Bone marrow (tissue), 2 donors: ENCODE measurements at regions not wholly inside any gene's neighbourhood (a gene's known extent, or its start where the extent isn't known, plus 50 kb on each side); places are given as distances from the start of the nearest gene placed in this dataset.
"Not testable (repeated sequence)": the region's sequence is repeated elsewhere in the genome, so short reads cannot be mapped to it uniquely, and the experiment has no call there.

Source experiments
- DNase-seq, 2 donors: peaks; one replicate each; lab custom pipeline; 2025; lab: John Stamatoyannopoulos, UW

- no peak for DNase-seq
These were observed 179.3 kb downstream of the HDGFL1 start for GRCh38 chr6:22748681-22749080.

DNA sequence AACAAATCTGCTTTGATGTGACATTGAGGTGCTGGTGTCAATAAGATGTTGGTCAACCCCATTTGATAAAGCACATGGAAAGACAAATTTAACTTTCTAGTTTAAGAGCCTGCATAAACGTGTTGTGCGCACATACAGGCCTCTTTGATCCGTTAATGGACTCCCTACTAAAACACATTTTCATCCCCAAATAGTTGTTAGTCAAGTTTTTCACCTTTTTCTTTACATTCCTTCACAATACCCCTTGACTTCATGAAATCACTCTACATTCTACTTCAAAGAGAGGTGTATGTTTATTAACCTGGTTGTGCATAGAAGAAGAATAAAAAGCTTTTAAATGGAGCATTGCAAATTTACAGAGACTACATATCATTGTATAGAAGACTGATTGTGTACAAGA is 180.3 kb downstream of the HDGFL1 start:
- DNase-seq = no peak

GRCh38 chr6:22751223-22751622 is 181.9 kb downstream of the HDGFL1 start:
- DNase-seq = no peak

- DNase-seq = no peak
These were observed 183.2 kb downstream of the HDGFL1 start for GRCh38 chr6:22752522-22752921.

- DNase-seq = no peak
These were observed 184.7 kb downstream of the HDGFL1 start for GRCh38 chr6:22754061-22754460.

GRCh38 chr6:22755605-22756004 is 186.2 kb downstream of the HDGFL1 start:
- no peak for DNase-seq

- no peak for DNase-seq
These were observed 187.0 kb downstream of the HDGFL1 start for GRCh38 chr6:22756365-22756764.

GRCh38 chr6:22764496-22764895 is 195.1 kb downstream of the HDGFL1 start:
- DNase-seq = no peak

DNA sequence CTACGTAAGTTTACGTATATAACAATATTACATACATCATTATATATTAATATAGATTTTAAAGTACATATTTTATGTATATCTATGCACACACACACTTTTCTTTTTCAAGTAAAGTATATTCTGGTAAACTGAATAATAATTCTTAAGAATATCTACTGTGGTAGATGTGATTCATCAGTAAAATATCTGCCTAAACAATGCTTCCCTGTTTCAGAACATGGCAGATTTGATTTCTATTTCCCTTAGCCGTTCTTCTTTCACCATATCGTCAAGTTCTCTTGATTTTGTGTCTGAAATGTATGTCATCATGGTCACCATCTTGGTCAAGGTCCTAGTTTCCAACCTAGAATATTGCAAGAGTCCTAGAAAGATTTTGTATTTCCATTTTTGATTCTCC is 195.6 kb downstream of the HDGFL1 start:
- no peak for DNase-seq

- no peak for DNase-seq
These were observed 197.6 kb downstream of the HDGFL1 start for GRCh38 chr6:22766979-22767378.

GRCh38 chr6:22770054-22770453 is 200.7 kb downstream of the HDGFL1 start:
- no peak for DNase-seq

DNA sequence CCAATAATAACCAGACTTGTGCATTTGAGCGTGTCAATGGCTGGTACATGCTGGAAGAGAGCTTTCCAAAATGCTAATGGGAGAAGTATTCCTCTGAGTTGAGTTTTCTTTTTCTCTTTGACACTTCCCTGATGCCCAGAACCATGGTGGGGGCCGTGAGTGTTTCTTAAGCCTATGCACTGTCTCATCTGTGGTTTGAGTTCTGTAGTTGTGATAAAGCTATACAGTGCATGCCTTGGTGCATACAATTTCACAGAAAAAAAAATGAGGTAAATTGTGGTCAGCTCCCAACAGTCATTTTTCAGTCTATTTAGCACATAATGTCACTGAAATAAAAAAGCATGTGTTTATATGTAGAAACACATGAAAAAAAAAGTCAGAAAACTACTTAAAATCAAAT is 204.8 kb downstream of the HDGFL1 start:
- DNase-seq = no peak

- not testable (repeated sequence) for DNase-seq
These were observed 209.1 kb downstream of the HDGFL1 start for GRCh38 chr6:22778438-22778837.

GRCh38 chr6:22779062-22779461 is 209.7 kb downstream of the HDGFL1 start:
- no peak for DNase-seq

DNA sequence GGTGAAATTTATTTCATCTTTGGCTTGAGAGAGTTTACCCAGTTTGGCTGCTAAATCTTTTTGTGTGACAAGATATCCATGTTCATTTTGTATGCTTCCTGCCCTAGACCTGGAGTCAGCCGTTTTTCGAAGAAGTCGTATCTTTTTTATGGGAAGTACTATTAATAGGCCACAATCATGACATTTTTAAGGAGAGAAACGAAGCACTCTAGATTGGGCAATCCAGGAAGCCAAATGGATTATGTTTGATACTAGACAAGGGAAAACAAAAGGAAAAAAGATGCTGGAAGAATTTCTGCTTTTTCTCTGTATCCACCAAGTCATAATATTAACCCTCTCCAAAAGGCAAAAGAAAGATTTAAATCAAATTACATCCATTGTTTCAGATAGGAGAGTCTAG is 214.6 kb downstream of the HDGFL1 start:
- DNase-seq = no peak

- no peak for DNase-seq
These were observed 215.4 kb downstream of the HDGFL1 start for GRCh38 chr6:22784601-22785410.

- DNase-seq = no peak
These were observed 218.7 kb downstream of the HDGFL1 start for GRCh38 chr6:22788038-22788437.

GRCh38 chr6:22789315-22789714 is 219.9 kb downstream of the HDGFL1 start:
- no peak for DNase-seq

DNA sequence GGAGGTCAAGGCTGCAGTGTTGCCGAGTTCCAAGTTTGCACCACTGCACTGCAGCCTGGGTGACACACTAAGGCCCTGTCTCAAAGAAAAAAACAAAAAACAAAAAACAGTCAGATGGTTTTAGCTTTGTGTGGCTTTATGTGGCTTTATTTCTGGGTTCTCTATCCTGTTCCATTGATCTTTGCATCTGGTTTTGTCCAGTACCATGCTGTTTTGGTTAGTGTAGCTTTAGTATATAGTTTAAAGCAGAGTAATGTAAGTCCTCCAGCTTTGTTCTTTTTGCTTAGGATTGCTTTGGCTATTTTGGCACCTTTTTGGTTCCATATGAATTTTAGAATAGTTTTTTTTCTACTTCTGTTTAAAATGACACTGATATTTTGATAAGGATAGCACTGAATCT is 225.5 kb downstream of the HDGFL1 start:
- no peak for DNase-seq

DNA sequence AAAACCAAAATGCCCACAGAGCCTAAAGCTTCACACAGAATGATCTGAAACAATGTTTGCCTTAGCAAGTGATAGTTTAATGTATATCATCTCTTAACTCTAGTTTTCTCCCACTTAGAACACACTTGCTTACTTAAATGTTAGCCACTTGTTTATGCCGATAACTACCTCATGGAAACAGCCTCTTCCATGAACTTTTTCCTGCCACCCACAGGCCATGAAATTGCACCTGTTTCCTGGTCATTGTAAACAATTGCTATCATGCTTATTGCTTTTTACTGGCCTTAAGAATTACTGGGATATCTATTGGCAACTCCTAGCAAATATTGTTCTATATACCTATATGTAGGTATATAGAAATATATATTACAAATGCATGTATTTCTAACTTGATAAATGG is 231.1 kb downstream of the HDGFL1 start:
- no peak for DNase-seq

DNA sequence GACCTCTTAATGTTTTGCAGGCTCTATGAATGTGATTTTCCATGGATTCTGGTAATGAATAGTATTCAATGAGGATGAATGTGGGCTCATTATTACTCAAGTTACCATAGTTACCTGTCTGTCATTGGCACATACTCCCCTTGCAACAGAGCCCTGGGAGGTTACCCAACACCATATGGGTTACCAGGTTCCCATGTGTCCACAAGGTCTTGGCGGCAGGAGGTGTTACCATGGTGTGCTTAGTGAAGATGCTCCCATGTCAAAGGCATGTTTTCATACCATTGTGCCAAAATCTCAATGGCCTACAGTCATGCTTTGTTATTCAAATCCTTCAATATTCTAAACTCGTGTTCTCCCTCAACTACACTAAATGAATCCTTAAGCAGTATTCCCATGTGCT is 232.5 kb downstream of the HDGFL1 start:
- DNase-seq = no peak

- DNase-seq = no peak
These were observed 235.4 kb downstream of the HDGFL1 start for GRCh38 chr6:22804620-22805261.

GRCh38 chr6:22807261-22807660 is 237.9 kb downstream of the HDGFL1 start:
- no peak for DNase-seq

DNA sequence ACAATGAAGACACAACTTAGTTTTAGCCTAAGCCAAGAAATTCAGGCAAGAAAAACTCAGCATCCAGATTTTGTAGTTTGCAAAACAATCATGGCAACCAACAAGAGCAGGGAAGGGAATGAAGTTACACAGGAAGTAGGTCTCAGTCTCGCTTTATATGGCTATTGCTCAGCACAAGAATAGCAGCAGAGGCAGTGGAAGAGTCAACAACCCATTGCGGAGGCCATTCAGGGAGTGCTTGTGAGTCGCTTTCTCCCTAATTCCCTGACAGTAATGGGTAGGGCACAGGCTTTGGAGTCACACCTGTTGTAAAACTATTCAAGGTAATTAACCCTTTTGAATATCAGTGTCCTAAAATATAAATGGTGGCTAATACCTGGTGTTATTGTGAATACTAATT is 238.5 kb downstream of the HDGFL1 start:
- no peak for DNase-seq
